Endothelial cell of umbilical vein (primary cell): ENCODE measurements at regions not wholly inside any gene's neighbourhood (a gene's known extent, or its start where the extent isn't known, plus 50 kb on each side); places are given as distances from the start of the nearest gene placed in this dataset.

Source experiments
- BruUV-seq: library from RNA; stranded (reverse); fragments of 400-500 nt; replicated peaks from 2 replicates; lab custom pipeline; 2021; lab: Mats Ljungman, UMichigan
- CTCF ChIA-PET: fragments of 300-600, 350-600 bp; sonication (Branson Sonifier 250); formaldehyde crosslinking; loops from one replicate; lab custom pipeline; 2021; ENCODE audit warnings: antibody characterized with exemption, inconsistent platforms; lab: Charles Lee
- POLR2A ChIA-PET: fragments of 300-600, 350-600 bp; sonication (Branson Sonifier 250); formaldehyde crosslinking; loops from one replicate; lab custom pipeline; 2021; ENCODE audit warnings: antibody characterized with exemption, inconsistent platforms; lab: Charles Lee
- DNase-seq: peaks from one replicate; pipeline ENCODE4 v3.0.0-alpha.2; 2011; ENCODE audit warnings: low read depth, low spot score
- FAIRE-seq: peaks from 2 replicates; lab custom pipeline; 2011; peaks lifted over from hg19 to GRCh38; lab: Jason Lieb, UNC
- H2AFZ ChIP-seq: 2 replicates; pipeline ENCODE4 v1.6.0; 2012; ENCODE audit warnings: low read depth, low read length, control low read depth, inconsistent platforms
- H3K27ac ChIP-seq: 2 replicates; pipeline ENCODE4 v1.5.1; 2011; ENCODE audit warnings: low read depth, mild to moderate bottlenecking, control low read depth, low read length, moderate library complexity; ENCODE audit not compliant: insufficient read depth
- H3K27me3 ChIP-seq, 2 experiments: 2 replicates each; pipeline versions ENCODE4 v1.6.0 to v1.6.1; 2011; ENCODE audit warnings: low read length in 2 of 2, mixed read lengths in 1 of 2; ENCODE audit not compliant: control insufficient read depth in 2 of 2, insufficient read depth in 2 of 2
- H3K36me3 ChIP-seq, 2 experiments: 2 replicates in 1 of 2; 3 replicates in 1 of 2; pipeline ENCODE4 v1.5.1; 2011; ENCODE audit warnings: low read length in 2 of 2, mild to moderate bottlenecking in 1 of 2, moderate library complexity in 1 of 2; ENCODE audit not compliant: control insufficient read depth in 2 of 2, insufficient read depth in 2 of 2; ENCODE audit errors: extremely low read depth in 1 of 2
- H3K4me1 ChIP-seq: 3 replicates; pipeline ENCODE4 v1.5.1; 2011; ENCODE audit warnings: mild to moderate bottlenecking, low read length; ENCODE audit not compliant: control insufficient read depth, insufficient read depth; ENCODE audit errors: extremely low read depth
- H3K4me2 ChIP-seq: 2 replicates; pipeline ENCODE4 v1.6.1; 2011; ENCODE audit warnings: low read length, control low read depth, mixed read lengths; ENCODE audit not compliant: insufficient read depth
- H3K4me3 ChIP-seq, 3 experiments: fragments of 200-600 bp in 1 of 3; sonication (generic), shearing (Covaris generic) in 1 of 3; replicated peaks in 1 of 3; 2 replicates each; pipeline ENCODE4 v1.5.1; 2011 to 2016; ENCODE audit warnings: control low read depth in 3 of 3, low read length in 3 of 3, mild to moderate bottlenecking in 2 of 3, inconsistent platforms in 1 of 3, low read depth in 1 of 3, moderate library complexity in 1 of 3; ENCODE audit not compliant: insufficient read depth in 1 of 3
- H3K79me2 ChIP-seq: 2 replicates; pipeline ENCODE4 v1.6.0; 2012; ENCODE audit warnings: low read length, inconsistent platforms; ENCODE audit not compliant: control insufficient read depth, insufficient read depth
- H3K9ac ChIP-seq: replicated peaks from 2 replicates; pipeline ENCODE3; 2011; ENCODE audit warnings: low read length, control low read depth; ENCODE audit not compliant: insufficient read depth; ENCODE audit errors: extremely low read depth
- H3K9me1 ChIP-seq: replicated peaks from 3 replicates; pipeline ENCODE4 v1.6.0; 2011; ENCODE audit warnings: mild to moderate bottlenecking, low read length; ENCODE audit not compliant: control insufficient read depth, insufficient read depth; ENCODE audit errors: extremely low read depth
- H3K9me3 ChIP-seq: replicated peaks from 2 replicates; pipeline ENCODE4 v1.5.1; 2012; ENCODE audit warnings: low read length, inconsistent platforms; ENCODE audit not compliant: control insufficient read depth, insufficient read depth
- H4K20me1 ChIP-seq: replicated peaks from 2 replicates; pipeline ENCODE3; 2011; ENCODE audit warnings: mild to moderate bottlenecking, low read length; ENCODE audit not compliant: control insufficient read depth, insufficient read depth; ENCODE audit errors: extremely low read depth
- EZH2 ChIP-seq: IDR thresholded peaks from 2 replicates; pipeline ENCODE4 v1.6.1; 2012; ENCODE audit warnings: borderline replicate concordance, low read depth, mild to moderate bottlenecking, moderate library complexity, low read length, inconsistent platforms; ENCODE audit not compliant: severe bottlenecking
- FOS ChIP-seq: IDR thresholded peaks from 2 replicates; pipeline ENCODE4 v1.6.1; 2011; ENCODE audit warnings: mild to moderate bottlenecking, low read length, moderate library complexity, borderline replicate concordance; ENCODE audit not compliant: insufficient read depth
- GATA2 ChIP-seq: IDR thresholded peaks from 2 replicates; pipeline ENCODE4 v1.7.0; 2011; ENCODE audit warnings: low read depth, mild to moderate bottlenecking, moderate library complexity, mixed read lengths, low read length; ENCODE audit not compliant: insufficient read length, insufficient read depth
- JUN ChIP-seq: IDR thresholded peaks from 2 replicates; pipeline ENCODE4 v1.6.1; 2011; ENCODE audit warnings: borderline replicate concordance, low read depth; ENCODE audit not compliant: insufficient read length, insufficient read depth
- MYC ChIP-seq: IDR thresholded peaks from one replicate; pipeline ENCODE4 v1.6.1; 2011; ENCODE audit warnings: mild to moderate bottlenecking, low read depth, low read length
- POLR2A ChIP-seq: IDR thresholded peaks from 2 replicates; pipeline ENCODE4 v1.6.1; 2012; ENCODE audit warnings: low read depth, mild to moderate bottlenecking, control low read depth, low read length
- POLR2AphosphoS5 ChIP-seq: IDR thresholded peaks from 2 replicates; pipeline ENCODE4 v1.6.1; 2012; ENCODE audit warnings: low read depth, mild to moderate bottlenecking, control low read depth, low read length, moderate library complexity; ENCODE audit not compliant: insufficient read depth
- dilution Hi-C: fragments of 300-500 bp; cut with MboI; formaldehyde crosslinking; loops from one replicate; pipeline ENCODE4 v1.15.0; 2019; ENCODE audit warnings: low sequenced_read_pairs; ENCODE audit not compliant: extremely low pct_ligation_motif_present
- intact Hi-C: fragments of 100-400 bp; cut with micrococcal nuclease; formaldehyde crosslinking; loops from one replicate; pipeline ENCODE4 v1.10.0; 2022
- TF ChIP-seq, protein P1 (sequence below), 2 donors: IDR thresholded peaks; 1 replicate in 1 of 2; 2 replicates in 1 of 2; pipeline ENCODE4 v1.5.1; 2011; ENCODE audit warnings: low read length in 2 of 2, mild to moderate bottlenecking in 2 of 2, moderate library complexity in 2 of 2, control low read depth in 1 of 2, inconsistent platforms in 1 of 2, low read depth in 1 of 2; ENCODE audit not compliant: insufficient read depth in 1 of 2; ENCODE audit errors: extremely low read depth in 1 of 2
- TF ChIP-seq, protein P2 (sequence below): IDR thresholded peaks from 2 replicates; pipeline ENCODE4 v1.6.1; 2011; ENCODE audit not compliant: insufficient read depth, insufficient read length

DNA sequence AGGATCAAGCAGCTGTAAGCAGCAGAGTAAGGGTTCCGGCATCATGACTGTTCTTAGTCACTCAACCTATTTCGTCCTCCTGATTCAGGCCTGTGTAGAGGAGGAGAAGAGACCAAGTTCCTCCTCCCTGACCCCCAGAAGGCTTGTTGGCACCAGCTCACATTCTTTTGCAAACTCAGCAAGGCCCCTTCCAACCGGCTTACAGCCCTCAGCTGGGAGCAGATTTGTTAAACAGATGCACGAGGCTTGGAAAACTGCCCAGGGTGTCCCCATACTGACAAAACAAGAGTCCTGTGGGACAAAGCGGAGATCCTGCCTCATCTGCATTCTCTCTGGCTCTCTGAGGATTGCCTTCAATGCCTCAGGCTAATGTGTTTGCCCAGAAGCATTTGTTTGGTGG lies 113.2 kb upstream of the SOX21 start:
- H3K4me1 ChIP-seq, result no peaks in the 10 kb centered on the region
- BruUV-seq, result no TSS peak
- no peak overlapping the region for H3K4me2 ChIP-seq
- H3K4me3 ChIP-seq, result no peak overlapping the region
- H3K79me2 ChIP-seq, result no peaks in the 10 kb centered on the region
- dilution Hi-C loops, result no loop called here
- no peaks in the 10 kb centered on the region for H3K36me3 ChIP-seq
- H3K27ac ChIP-seq, result no peak overlapping the region
- H3K9me1 ChIP-seq, result no peaks in the 10 kb centered on the region
- TF ChIP-seq POLR2A, result no peak
- TF ChIP-seq JUN, result no peak
- TF ChIP-seq, protein P1, sequence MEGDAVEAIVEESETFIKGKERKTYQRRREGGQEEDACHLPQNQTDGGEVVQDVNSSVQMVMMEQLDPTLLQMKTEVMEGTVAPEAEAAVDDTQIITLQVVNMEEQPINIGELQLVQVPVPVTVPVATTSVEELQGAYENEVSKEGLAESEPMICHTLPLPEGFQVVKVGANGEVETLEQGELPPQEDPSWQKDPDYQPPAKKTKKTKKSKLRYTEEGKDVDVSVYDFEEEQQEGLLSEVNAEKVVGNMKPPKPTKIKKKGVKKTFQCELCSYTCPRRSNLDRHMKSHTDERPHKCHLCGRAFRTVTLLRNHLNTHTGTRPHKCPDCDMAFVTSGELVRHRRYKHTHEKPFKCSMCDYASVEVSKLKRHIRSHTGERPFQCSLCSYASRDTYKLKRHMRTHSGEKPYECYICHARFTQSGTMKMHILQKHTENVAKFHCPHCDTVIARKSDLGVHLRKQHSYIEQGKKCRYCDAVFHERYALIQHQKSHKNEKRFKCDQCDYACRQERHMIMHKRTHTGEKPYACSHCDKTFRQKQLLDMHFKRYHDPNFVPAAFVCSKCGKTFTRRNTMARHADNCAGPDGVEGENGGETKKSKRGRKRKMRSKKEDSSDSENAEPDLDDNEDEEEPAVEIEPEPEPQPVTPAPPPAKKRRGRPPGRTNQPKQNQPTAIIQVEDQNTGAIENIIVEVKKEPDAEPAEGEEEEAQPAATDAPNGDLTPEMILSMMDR (IDR thresholded peaks at IDR 0.05; ENCODE audit: extremely low read depth in 1 of 2, insufficient read depth in 1 of 2, low read depth in 1 of 2, low read length in 2 of 2), result no peak
- no peak for TF ChIP-seq EZH2
- TF ChIP-seq FOS, result no peak
- TF ChIP-seq, protein P2, sequence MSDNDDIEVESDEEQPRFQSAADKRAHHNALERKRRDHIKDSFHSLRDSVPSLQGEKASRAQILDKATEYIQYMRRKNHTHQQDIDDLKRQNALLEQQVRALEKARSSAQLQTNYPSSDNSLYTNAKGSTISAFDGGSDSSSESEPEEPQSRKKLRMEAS, result no peak
- TF ChIP-seq GATA2, result no peak
- TF ChIP-seq MYC, result no peak
- TF ChIP-seq POLR2AphosphoS5, result no peak
- no peaks in the 10 kb centered on the region for H4K20me1 ChIP-seq
- H3K9ac ChIP-seq, result no peak overlapping the region
- no peaks in the 10 kb centered on the region for H3K9me3 ChIP-seq
- intact Hi-C loops, result no loop called here
- DNase-seq, result no peak
- H2AFZ ChIP-seq, result no peak overlapping the region
- FAIRE-seq, result no peak
- CTCF ChIA-PET, result interaction anchor here (0.9 kb wide), 1 partner anchor 44 kb away, joined by 4 read pairs; no protein-coding TSS in a partner anchor
- H3K27me3 ChIP-seq, result peaks cover 0 to 15% of the 10 kb centered on the region in 2 experiments
- POLR2A ChIA-PET, result no interaction called here
